A549 (cell line): ENCODE measurements at regions not wholly inside any gene's neighbourhood (a gene's known extent, or its start where the extent isn't known, plus 50 kb on each side); places are given as distances from the start of the nearest gene placed in this dataset.

Experiments used
- ATAC-seq, 2 experiments: fragments of 200-7000 bp in 1 of 2; fragments of >200 bp in 1 of 2; cut with Nextera tagmentation in 1 of 2; cut with Tn5 transposase in 1 of 2; 3 replicates each; pipeline versions ENCODE4 v1.8.0 to v1.9.1; 2018 to 2020; ENCODE audit warnings: mild to moderate bottlenecking in 1 of 2, moderate library complexity in 1 of 2
- CTCF ChIA-PET: fragments of 300-600 bp; sonication (Branson Sonifier 250); formaldehyde crosslinking; extraction: SDS; loops from one replicate; lab custom pipeline; 2021; ENCODE audit warnings: antibody characterized with exemption, inconsistent platforms; lab: Yijun Ruan, JAX
- POLR2A ChIA-PET: fragments of 350-600 bp; formaldehyde crosslinking; extraction: SDS; loops from one replicate; lab custom pipeline; 2021; ENCODE audit warnings: antibody characterized with exemption, inconsistent platforms; lab: Yijun Ruan, JAX
- DNase-seq, 2 experiments: peaks; one replicate each; pipeline versions ENCODE4 v3.0.0 to v3.0.0-alpha.2; 2011 to 2016; ENCODE audit warnings: low read depth in 1 of 2, low spot score in 1 of 2
- FAIRE-seq: peaks from 2 replicates; lab custom pipeline; 2011; peaks lifted over from hg19 to GRCh38; lab: Jason Lieb, UNC
- H3K27ac ChIP-seq, 2 experiments: fragments of >200 bp; sonication (Bioruptor Twin); formaldehyde crosslinking; 3 replicates each; pipeline ENCODE4 v1.5.1; 2016 to 2017
- H3K4me1 ChIP-seq: fragments of >200 bp; sonication (Bioruptor Twin); formaldehyde crosslinking; 3 replicates; pipeline ENCODE4 v1.6.1; 2016
- H3K4me2 ChIP-seq: fragments of >200 bp; sonication (Bioruptor Twin); formaldehyde crosslinking; 3 replicates; pipeline ENCODE4 v1.6.1; 2016
- H3K4me3 ChIP-seq: fragments of >200 bp; sonication (Bioruptor Twin); formaldehyde crosslinking; 3 replicates; pipeline ENCODE4 v1.5.1; 2016
- H3K9me3 ChIP-seq: fragments of >200 bp; sonication (Bioruptor Twin); formaldehyde crosslinking; 3 replicates; pipeline ENCODE4 v1.6.1; 2016
- CBX2 ChIP-seq: fragments of 200-600 bp; sonication (generic); IDR thresholded peaks from 2 replicates; pipeline ENCODE4 v1.6.1; 2016; ENCODE audit warnings: low read depth, mild to moderate bottlenecking, borderline replicate concordance
- CHD2 ChIP-seq: fragments of 150-350 bp; IDR thresholded peaks from 2 replicates; pipeline ENCODE4 v1.6.1; 2014; ENCODE audit warnings: low read length; ENCODE audit not compliant: partially characterized antibody
- EHF ChIP-seq: fragments of 250-450 bp; sonication (Bioruptor Pico); IDR thresholded peaks from 2 replicates; pipeline ENCODE4 v1.5.0; 2020; ENCODE audit warnings: mild to moderate bottlenecking
- EHMT2 ChIP-seq: fragments of 200-600 bp; sonication (generic); IDR thresholded peaks from 2 replicates; pipeline ENCODE4 v1.6.1; 2016; ENCODE audit warnings: antibody characterized with exemption, low read depth, mild to moderate bottlenecking, moderate library complexity
- ESRRA ChIP-seq: fragments of 150-350 bp; IDR thresholded peaks from 2 replicates; pipeline ENCODE4 v1.6.1; 2014; ENCODE audit warnings: mild to moderate bottlenecking, low read length, borderline replicate concordance
- FOSL2 ChIP-seq, 2 experiments: fragments of 450-650 bp in 1 of 2; fragments of >200 bp in 1 of 2; sonication (Bioruptor Twin) in 1 of 2; formaldehyde crosslinking; IDR thresholded peaks; 2 replicates each; pipeline versions ENCODE4 v1.5.0 to v1.6.1; 2016 to 2020; ENCODE audit warnings: mild to moderate bottlenecking in 1 of 2, moderate library complexity in 1 of 2
- HDAC2 ChIP-seq: fragments of 200-600 bp; sonication (generic); IDR thresholded peaks from 2 replicates; pipeline ENCODE4 v1.6.1; 2016
- HOXA7 ChIP-seq: fragments of 250-450 bp; sonication (Bioruptor Pico); IDR thresholded peaks from 2 replicates; pipeline ENCODE4 v1.5.0; 2020; ENCODE audit warnings: mild to moderate bottlenecking, moderate library complexity
- KDM5A ChIP-seq: fragments of 200-600 bp; sonication (generic); IDR thresholded peaks from 2 replicates; pipeline ENCODE4 v1.6.1; 2016; ENCODE audit warnings: antibody characterized with exemption, mild to moderate bottlenecking
- NFE2L2 ChIP-seq: fragments of 150-350 bp; conservative IDR thresholded peaks from 2 replicates; pipeline ENCODE4 v1.6.1; 2014; ENCODE audit warnings: low read length
- NPAS2 ChIP-seq: fragments of 250-450 bp; sonication (Bioruptor Pico); IDR thresholded peaks from 2 replicates; pipeline ENCODE4 v1.8.0; 2022; ENCODE audit warnings: mild to moderate bottlenecking, moderate library complexity, borderline replicate concordance
- PHF8 ChIP-seq: fragments of 200-600 bp; sonication (generic); IDR thresholded peaks from 2 replicates; pipeline ENCODE4 v1.6.1; 2016; ENCODE audit warnings: low read depth, mild to moderate bottlenecking, antibody characterized with exemption, moderate library complexity, borderline replicate concordance
- RCOR1 ChIP-seq: fragments of 150-350 bp; IDR thresholded peaks from 2 replicates; pipeline ENCODE4 v1.6.1; 2014; ENCODE audit warnings: antibody characterized with exemption, low read length, low read depth
- RNF2 ChIP-seq: fragments of 200-600 bp; sonication (generic); IDR thresholded peaks from 2 replicates; pipeline ENCODE4 v1.6.1; 2016; ENCODE audit warnings: low read depth, mild to moderate bottlenecking, antibody characterized with exemption, moderate library complexity, borderline replicate concordance
- SREBF2 ChIP-seq: fragments of 450-650 bp; IDR thresholded peaks from 2 replicates; pipeline ENCODE4 v1.6.1; 2014; ENCODE audit warnings: mild to moderate bottlenecking, moderate library complexity
- TFCP2L1 ChIP-seq: fragments of 250-450 bp; sonication (Bioruptor Pico); IDR thresholded peaks from 2 replicates; pipeline ENCODE4 v1.5.0; 2021; ENCODE audit warnings: mild to moderate bottlenecking
- TP53 ChIP-seq: fragments of 250-450 bp; sonication (Bioruptor Pico); IDR thresholded peaks from 2 replicates; pipeline ENCODE4 v1.5.0; 2021; ENCODE audit warnings: mild to moderate bottlenecking, moderate library complexity
- ZC3H11A ChIP-seq: fragments of 450-650 bp; IDR thresholded peaks from 2 replicates; pipeline ENCODE4 v1.6.1; 2014; ENCODE audit warnings: antibody characterized with exemption, mild to moderate bottlenecking
- ZFP36 ChIP-seq: fragments of 450-650 bp; IDR thresholded peaks from 2 replicates; pipeline ENCODE4 v1.6.1; 2014; ENCODE audit warnings: borderline replicate concordance; ENCODE audit not compliant: partially characterized antibody
- WGBS: methylation state at CpG from one replicate; pipeline ENCODE4 v1.1.6; 2017; ENCODE audit errors: missing lambda C conversion rate; 5-methylcytosine and 5-hydroxymethylcytosine counted together
- TF ChIP-seq, protein P1 (sequence below): IDR thresholded peaks from 2 replicates; pipeline ENCODE4 v1.6.1; 2012; ENCODE audit warnings: low read depth, borderline replicate concordance
- TF ChIP-seq, protein P2 (sequence below): fragments of >200 bp; sonication (Bioruptor Twin); formaldehyde crosslinking; IDR thresholded peaks from 2 replicates; pipeline ENCODE4 v1.6.1; 2016
- TF ChIP-seq, protein P3 (sequence below): IDR thresholded peaks from 2 replicates; pipeline ENCODE4 v1.6.1; 2012
- TF ChIP-seq, protein P4 (sequence below): fragments of 150-350 bp; IDR thresholded peaks from 2 replicates; pipeline ENCODE4 v1.6.1; 2014; ENCODE audit warnings: low read depth, mild to moderate bottlenecking, low read length
- TF ChIP-seq, protein P5 (sequence below): fragments of 250-450 bp; sonication (Bioruptor Pico); IDR thresholded peaks from 2 replicates; pipeline ENCODE4 v1.5.0; 2020; ENCODE audit warnings: low read depth, mild to moderate bottlenecking, moderate library complexity
- TF ChIP-seq, protein P6 (sequence below): IDR thresholded peaks from 2 replicates; pipeline ENCODE4 v1.6.1; 2012

DNA sequence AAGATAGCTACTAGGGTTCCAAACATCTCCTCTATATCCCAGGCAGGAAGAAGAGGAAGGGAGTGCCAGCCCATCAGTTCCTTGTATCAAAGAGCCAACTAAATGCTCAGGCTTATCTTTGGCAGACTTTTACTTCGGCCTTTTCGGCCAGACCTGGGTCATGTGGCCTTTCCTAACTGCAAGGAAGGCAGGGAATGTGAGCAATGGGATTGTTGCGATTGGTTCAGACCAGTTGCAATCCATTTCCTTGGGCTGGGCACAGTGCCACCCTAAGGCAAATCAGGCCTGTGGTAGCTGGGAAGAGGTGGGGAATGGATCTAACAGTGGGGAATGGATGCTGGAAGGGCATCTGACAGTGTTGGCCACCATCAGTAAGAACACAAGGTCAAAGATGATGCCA is 109.9 kb downstream of the RPS24 start:
- no peak for ATAC-seq
- 16% methylated on average over 3 of the region's 3 CpGs for WGBS
- Histone ChIP-seq H3K4me1 (no peaks in the 10 kb centered on the region), H3K27ac (no peak overlapping the region), H3K4me3 (no peak overlapping the region), H3K4me2 (no peak overlapping the region), H3K9me3 (no peaks in the 10 kb centered on the region)
- ChIA-PET CTCF (no interaction called here), POLR2A (no interaction called here)
- no peak for DNase-seq
- TF ChIP-seq HDAC2 (no peak), EHMT2 (no peak), ZC3H11A (no peak), CBX2 (no peak), ZFP36 (no peak), SREBF2 (no peak), EHF (no peak), HOXA7 (CRISPR knock-in tag) (no peak), ESRRA (no peak)
- TF ChIP-seq, protein P1, sequence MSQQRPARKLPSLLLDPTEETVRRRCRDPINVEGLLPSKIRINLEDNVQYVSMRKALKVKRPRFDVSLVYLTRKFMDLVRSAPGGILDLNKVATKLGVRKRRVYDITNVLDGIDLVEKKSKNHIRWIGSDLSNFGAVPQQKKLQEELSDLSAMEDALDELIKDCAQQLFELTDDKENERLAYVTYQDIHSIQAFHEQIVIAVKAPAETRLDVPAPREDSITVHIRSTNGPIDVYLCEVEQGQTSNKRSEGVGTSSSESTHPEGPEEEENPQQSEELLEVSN, result no peak
- TF ChIP-seq, protein P2, sequence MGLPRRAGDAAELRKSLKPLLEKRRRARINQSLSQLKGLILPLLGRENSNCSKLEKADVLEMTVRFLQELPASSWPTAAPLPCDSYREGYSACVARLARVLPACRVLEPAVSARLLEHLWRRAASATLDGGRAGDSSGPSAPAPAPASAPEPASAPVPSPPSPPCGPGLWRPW, result no peak
- TF ChIP-seq, protein P3, sequence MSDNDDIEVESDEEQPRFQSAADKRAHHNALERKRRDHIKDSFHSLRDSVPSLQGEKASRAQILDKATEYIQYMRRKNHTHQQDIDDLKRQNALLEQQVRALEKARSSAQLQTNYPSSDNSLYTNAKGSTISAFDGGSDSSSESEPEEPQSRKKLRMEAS, result no peak
- TF ChIP-seq, protein P4, sequence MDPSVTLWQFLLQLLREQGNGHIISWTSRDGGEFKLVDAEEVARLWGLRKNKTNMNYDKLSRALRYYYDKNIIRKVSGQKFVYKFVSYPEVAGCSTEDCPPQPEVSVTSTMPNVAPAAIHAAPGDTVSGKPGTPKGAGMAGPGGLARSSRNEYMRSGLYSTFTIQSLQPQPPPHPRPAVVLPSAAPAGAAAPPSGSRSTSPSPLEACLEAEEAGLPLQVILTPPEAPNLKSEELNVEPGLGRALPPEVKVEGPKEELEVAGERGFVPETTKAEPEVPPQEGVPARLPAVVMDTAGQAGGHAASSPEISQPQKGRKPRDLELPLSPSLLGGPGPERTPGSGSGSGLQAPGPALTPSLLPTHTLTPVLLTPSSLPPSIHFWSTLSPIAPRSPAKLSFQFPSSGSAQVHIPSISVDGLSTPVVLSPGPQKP, result no peak
- TF ChIP-seq, protein P5, sequence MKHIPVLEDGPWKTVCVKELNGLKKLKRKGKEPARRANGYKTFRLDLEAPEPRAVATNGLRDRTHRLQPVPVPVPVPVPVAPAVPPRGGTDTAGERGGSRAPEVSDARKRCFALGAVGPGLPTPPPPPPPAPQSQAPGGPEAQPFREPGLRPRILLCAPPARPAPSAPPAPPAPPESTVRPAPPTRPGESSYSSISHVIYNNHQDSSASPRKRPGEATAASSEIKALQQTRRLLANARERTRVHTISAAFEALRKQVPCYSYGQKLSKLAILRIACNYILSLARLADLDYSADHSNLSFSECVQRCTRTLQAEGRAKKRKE, result no peak
- no peak for FAIRE-seq

DNA sequence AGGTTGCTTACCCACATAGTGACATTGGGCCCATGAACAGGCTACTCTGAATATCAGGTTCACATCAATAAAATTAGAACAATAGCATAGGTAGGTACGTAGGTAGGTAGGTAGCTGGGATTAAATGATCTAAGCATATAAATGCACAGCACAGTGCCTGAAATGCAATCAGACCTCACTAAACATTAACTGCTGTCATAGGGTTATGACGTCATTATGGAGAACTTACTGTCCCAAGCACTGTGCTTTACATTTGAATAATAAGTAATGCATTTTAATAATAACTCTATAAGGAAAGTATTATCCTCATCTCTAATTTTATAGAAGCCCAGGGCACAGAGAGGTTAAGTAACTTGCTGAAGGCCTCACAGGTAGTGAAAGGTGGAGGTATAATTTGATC is 112.5 kb downstream of the RPS24 start:
- CTCF ChIA-PET, result no interaction called here
- no peak overlapping the region for H3K27ac ChIP-seq
- no peak for DNase-seq

DNA sequence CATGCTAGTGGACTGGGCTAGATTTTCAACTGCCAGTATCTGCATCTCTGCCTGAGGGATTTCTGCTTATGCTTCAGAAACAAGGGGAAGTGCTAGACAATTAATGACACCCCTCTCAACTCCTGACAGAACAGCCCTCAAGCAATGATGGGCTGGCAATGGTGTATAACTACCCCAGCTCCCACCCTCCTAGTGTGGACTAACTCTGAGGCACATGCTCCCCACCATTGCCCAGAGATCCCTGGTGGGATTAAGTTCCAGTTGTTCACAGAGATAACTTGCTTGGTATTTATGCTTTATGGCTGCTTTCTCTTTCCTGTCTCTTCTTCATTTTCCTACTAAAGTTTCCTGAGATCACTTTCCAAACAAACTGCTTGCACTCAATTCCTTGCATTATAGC is 113.5 kb downstream of the RPS24 start:
- ChIA-PET CTCF (no interaction called here), POLR2A (no interaction called here)
- DNase-seq (no peak), FAIRE-seq (no peak), ATAC-seq (no peak)
- H3K4me1 ChIP-seq, result 0 out of 3 replicates have a peak, but pooled peaks cover 4% of the 10 kb centered on the region
- no peak overlapping the region for H3K4me3 ChIP-seq
- no peak overlapping the region for H3K27ac ChIP-seq
- H3K9me3 ChIP-seq, result no peaks in the 10 kb centered on the region
- no peak overlapping the region for H3K4me2 ChIP-seq
- no peak for TF ChIP-seq ESRRA
- TF ChIP-seq CHD2, result no peak
- TF ChIP-seq, protein P3, result no peak
- TF ChIP-seq FOSL2 (IDR thresholded peaks at IDR 0.05), result no peak
- TF ChIP-seq FOSL2 (CRISPR knock-in tag; IDR thresholded peaks at IDR 0.05), result no peak
- no peak for TF ChIP-seq KDM5A
- no peak for TF ChIP-seq PHF8
- no peak for TF ChIP-seq RCOR1
- no peak for TF ChIP-seq EHF
- TF ChIP-seq, protein P6, sequence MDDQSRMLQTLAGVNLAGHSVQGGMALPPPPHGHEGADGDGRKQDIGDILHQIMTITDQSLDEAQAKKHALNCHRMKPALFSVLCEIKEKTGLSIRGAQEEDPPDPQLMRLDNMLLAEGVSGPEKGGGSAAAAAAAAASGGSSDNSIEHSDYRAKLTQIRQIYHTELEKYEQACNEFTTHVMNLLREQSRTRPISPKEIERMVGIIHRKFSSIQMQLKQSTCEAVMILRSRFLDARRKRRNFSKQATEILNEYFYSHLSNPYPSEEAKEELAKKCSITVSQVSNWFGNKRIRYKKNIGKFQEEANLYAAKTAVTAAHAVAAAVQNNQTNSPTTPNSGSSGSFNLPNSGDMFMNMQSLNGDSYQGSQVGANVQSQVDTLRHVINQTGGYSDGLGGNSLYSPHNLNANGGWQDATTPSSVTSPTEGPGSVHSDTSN, result no peak
- no peak for TF ChIP-seq RNF2
- TF ChIP-seq, protein P4, result no peak
- no peak for TF ChIP-seq NPAS2
- TF ChIP-seq TP53 (CRISPR knock-in tag), result no peak
- no peak for TF ChIP-seq TFCP2L1 (CRISPR knock-in tag)
- TF ChIP-seq, protein P1, result no peak

More for the DNA sequence above, 112.5 kb downstream of the RPS24 start:
- H3K4me1 ChIP-seq, result 0 out of 3 replicates have a peak, but pooled peaks cover 4% of the 10 kb centered on the region
- POLR2A ChIA-PET, result no interaction called here
- no peak for FAIRE-seq
- TF ChIP-seq FOSL2 (IDR thresholded peaks at IDR 0.05), result no peak
- TF ChIP-seq FOSL2 (CRISPR knock-in tag; IDR thresholded peaks at IDR 0.05), result no peak
- no peak for TF ChIP-seq NPAS2
- no peak for TF ChIP-seq HDAC2
- TF ChIP-seq, protein P3, result no peak
- no peak for TF ChIP-seq ZFP36
- TF ChIP-seq NFE2L2, result no peak
- no peak for TF ChIP-seq ESRRA
- TF ChIP-seq, all 56 proteins: peak for 0
- Histone ChIP-seq H3K9me3 (no peaks in the 10 kb centered on the region), H3K4me3 (no peak overlapping the region), H3K4me2 (no peak overlapping the region)
- WGBS, result 33% methylated on average over 2 of the region's 2 CpGs
- ATAC-seq, result no peak
